GM12878 (cell line): ENCODE measurements at regions not wholly inside any gene's neighbourhood (a gene's known extent, or its start where the extent isn't known, plus 50 kb on each side); places are given as distances from the start of the nearest gene placed in this dataset.

ENCODE experiments used
- ATAC-seq: fragments of 200-7000 bp; cut with Tn5 transposase; 3 replicates; pipeline ENCODE4 v1.9.1; 2020; ENCODE audit warnings: mild to moderate bottlenecking, moderate library complexity
- BruUV-seq: library from RNA; stranded (reverse); fragments of 400-500 nt; replicated peaks from 2 replicates; lab custom pipeline; 2021; lab: Mats Ljungman, UMichigan
- CTCF ChIA-PET: fragments of 300-600 bp; sonication (Branson Sonifier 250); formaldehyde crosslinking; extraction: SDS; loops from one replicate; lab custom pipeline; 2021; ENCODE audit warnings: inconsistent platforms; lab: Yijun Ruan, JAX
- POLR2A ChIA-PET: fragments of 350-600 bp; formaldehyde crosslinking; extraction: SDS; loops from one replicate; lab custom pipeline; 2021; ENCODE audit warnings: inconsistent platforms; lab: Charles Lee
- RAD21 ChIA-PET: fragments of 300-600 bp; sonication (Branson Sonifier 250); formaldehyde crosslinking; loops from one replicate; lab custom pipeline; 2023; ENCODE audit warnings: antibody characterized with exemption; ENCODE audit not compliant: unreplicated experiment; lab: Charles Lee
- SMC1A ChIA-PET: fragments of 300-600 bp; sonication (Branson Sonifier 250); formaldehyde crosslinking; loops from one replicate; lab custom pipeline; 2023; ENCODE audit not compliant: unreplicated experiment, uncharacterized antibody; lab: Charles Lee
- DNase-seq: peaks from one replicate; pipeline ENCODE4 v3.0.0-alpha.2; 2011; ENCODE audit warnings: low read depth, low spot score
- FAIRE-seq: peaks from 3 replicates; lab custom pipeline; 2011; peaks lifted over from hg19 to GRCh38; lab: Jason Lieb, UNC
- H2AFZ ChIP-seq: 2 replicates; pipeline ENCODE4 v1.6.0; 2011; ENCODE audit warnings: low read depth, low read length, control low read depth; ENCODE audit not compliant: control insufficient read depth
- H3K27ac ChIP-seq: 2 replicates; pipeline ENCODE4 v1.5.1; 2011; ENCODE audit warnings: control low read depth; ENCODE audit not compliant: control insufficient read depth, insufficient read depth
- H3K27me3 ChIP-seq, 2 experiments: replicated peaks in 1 of 2; 2 replicates each; pipeline versions ENCODE4 v1.6.0 to v1.6.1; 2011; ENCODE audit warnings: low read length in 1 of 2; ENCODE audit not compliant: control insufficient read depth in 2 of 2, insufficient read depth in 2 of 2
- H3K36me3 ChIP-seq, 2 experiments: 2 replicates each; pipeline ENCODE4 v1.5.1; 2011; ENCODE audit warnings: low read length in 1 of 2; ENCODE audit not compliant: control insufficient read depth in 2 of 2, insufficient read depth in 2 of 2
- H3K4me1 ChIP-seq: 2 replicates; pipeline ENCODE4 v1.6.1; 2011; ENCODE audit warnings: mild to moderate bottlenecking, low read length, moderate library complexity, mixed read lengths; ENCODE audit not compliant: control insufficient read depth, insufficient read depth
- H3K4me2 ChIP-seq: 2 replicates; pipeline ENCODE4 v1.6.0; 2011; ENCODE audit warnings: control low read depth; ENCODE audit not compliant: control insufficient read depth, insufficient read depth
- H3K4me3 ChIP-seq: fragments of 200-600 bp; sonication (generic); 2 replicates; pipeline ENCODE4 v1.5.1; 2016
- H3K79me2 ChIP-seq: 2 replicates; pipeline ENCODE4 v1.6.0; 2011; ENCODE audit warnings: low read length; ENCODE audit not compliant: control insufficient read depth, insufficient read depth
- H3K9ac ChIP-seq: 2 replicates; pipeline ENCODE4 v1.8.0; 2011; ENCODE audit warnings: low read length, control low read depth, mixed read lengths; ENCODE audit not compliant: control insufficient read depth, insufficient read depth
- H3K9me3 ChIP-seq: replicated peaks from 3 replicates; pipeline ENCODE4 v1.5.1; 2011; ENCODE audit warnings: mild to moderate bottlenecking, low read length; ENCODE audit not compliant: control insufficient read depth, insufficient read depth
- H4K20me1 ChIP-seq: 2 replicates; pipeline ENCODE4 v1.6.0; 2011; ENCODE audit not compliant: control insufficient read depth, insufficient read depth
- SMC3 ChIP-seq: IDR thresholded peaks from 2 replicates; pipeline ENCODE4 v1.6.1; 2011; ENCODE audit warnings: low read length, improper control_type of control experiment, borderline replicate concordance
- SREBF2 ChIP-seq: IDR thresholded peaks from 2 replicates; pipeline ENCODE4 v1.6.1; 2012; ENCODE audit warnings: mild to moderate bottlenecking, low read length
- WGBS: methylation state at CpG from one replicate; pipeline ENCODE4 v1.1.6; 2016; ENCODE audit warnings: low lambda C conversion rate; ENCODE audit not compliant: insufficient replicate concordance, insufficient coverage; ENCODE audit errors: missing lambda C conversion rate; 5-methylcytosine and 5-hydroxymethylcytosine counted together
- in situ Hi-C: fragments of 300-500 bp; cut with MboI; formaldehyde crosslinking; loops from 9 replicates; pipeline ENCODE4 v1.14.3; 2018; ENCODE audit warnings: mixed read lengths
- intact Hi-C: fragments of 100-400 bp; cut with micrococcal nuclease; formaldehyde crosslinking; loops from one replicate; pipeline ENCODE4 v1.14.2; 2022; ENCODE audit not compliant: unreplicated experiment
- TF ChIP-seq, protein P1 (sequence below): fragments of 450-650 bp; formaldehyde crosslinking; IDR thresholded peaks from 2 replicates; pipeline ENCODE4 v1.4.0; 2020; ENCODE audit warnings: mild to moderate bottlenecking, moderate library complexity
- TF ChIP-seq, protein P2 (sequence below): fragments of 450-650 bp; IDR thresholded peaks from 2 replicates; pipeline ENCODE4 v1.6.1; 2018; ENCODE audit warnings: mild to moderate bottlenecking, low read depth, moderate library complexity; ENCODE audit not compliant: partially characterized antibody
- TF ChIP-seq, protein P3 (sequence below): IDR thresholded peaks from 2 replicates; pipeline ENCODE4 v1.6.1; 2011; ENCODE audit warnings: low read depth, mild to moderate bottlenecking, low read length, moderate library complexity, borderline replicate concordance; ENCODE audit errors: extremely low read depth

DNA sequence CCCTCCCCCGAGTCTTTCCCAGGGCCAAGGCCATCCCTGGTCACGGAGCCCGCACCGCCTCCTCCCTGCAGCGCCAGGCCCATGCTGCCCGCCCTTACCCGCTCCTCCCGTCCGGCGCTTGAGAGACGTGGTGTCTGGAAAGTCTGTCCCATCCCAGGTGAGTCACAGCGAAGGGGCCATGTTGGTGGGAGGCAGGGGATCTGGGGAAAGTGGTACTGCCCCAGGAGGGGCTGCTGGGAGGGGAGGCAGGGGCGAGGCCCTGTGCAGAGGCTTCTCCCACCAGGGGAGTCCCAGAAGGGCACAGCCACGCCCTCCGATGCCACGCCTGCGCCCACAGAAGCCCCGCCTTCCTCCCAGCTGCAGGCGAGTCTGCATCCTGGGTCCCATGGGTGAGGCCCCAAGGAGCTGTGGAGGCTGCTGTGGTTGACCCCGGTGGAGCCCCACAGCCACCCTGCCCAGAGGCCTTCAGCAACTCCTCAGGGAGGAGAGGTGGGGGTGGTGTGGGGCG lies 107.0 kb upstream of the PPP1R26 start:
- BruUV-seq = no TSS peak
- no peak for ATAC-seq
- Histone ChIP-seq H3K4me1 (no peaks in the 10 kb centered on the region), H3K79me2 (no peaks in the 10 kb centered on the region), H3K27ac (no peak overlapping the region), H3K4me3 (no peak overlapping the region), H4K20me1 (no peaks in the 10 kb centered on the region), H3K36me3 (no peaks in the 10 kb centered on the region), H3K9ac (no peak overlapping the region)
- intact Hi-C loops = no loop called here
- 51% methylated on average over 20 of the region's 21 CpGs for WGBS
- ChIA-PET POLR2A (no interaction called here), CTCF (no interaction called here), RAD21 (no interaction called here)
- no peak for FAIRE-seq
- DNase-seq = no peak
- no peak for TF ChIP-seq SMC3
- TF ChIP-seq, protein P1, sequence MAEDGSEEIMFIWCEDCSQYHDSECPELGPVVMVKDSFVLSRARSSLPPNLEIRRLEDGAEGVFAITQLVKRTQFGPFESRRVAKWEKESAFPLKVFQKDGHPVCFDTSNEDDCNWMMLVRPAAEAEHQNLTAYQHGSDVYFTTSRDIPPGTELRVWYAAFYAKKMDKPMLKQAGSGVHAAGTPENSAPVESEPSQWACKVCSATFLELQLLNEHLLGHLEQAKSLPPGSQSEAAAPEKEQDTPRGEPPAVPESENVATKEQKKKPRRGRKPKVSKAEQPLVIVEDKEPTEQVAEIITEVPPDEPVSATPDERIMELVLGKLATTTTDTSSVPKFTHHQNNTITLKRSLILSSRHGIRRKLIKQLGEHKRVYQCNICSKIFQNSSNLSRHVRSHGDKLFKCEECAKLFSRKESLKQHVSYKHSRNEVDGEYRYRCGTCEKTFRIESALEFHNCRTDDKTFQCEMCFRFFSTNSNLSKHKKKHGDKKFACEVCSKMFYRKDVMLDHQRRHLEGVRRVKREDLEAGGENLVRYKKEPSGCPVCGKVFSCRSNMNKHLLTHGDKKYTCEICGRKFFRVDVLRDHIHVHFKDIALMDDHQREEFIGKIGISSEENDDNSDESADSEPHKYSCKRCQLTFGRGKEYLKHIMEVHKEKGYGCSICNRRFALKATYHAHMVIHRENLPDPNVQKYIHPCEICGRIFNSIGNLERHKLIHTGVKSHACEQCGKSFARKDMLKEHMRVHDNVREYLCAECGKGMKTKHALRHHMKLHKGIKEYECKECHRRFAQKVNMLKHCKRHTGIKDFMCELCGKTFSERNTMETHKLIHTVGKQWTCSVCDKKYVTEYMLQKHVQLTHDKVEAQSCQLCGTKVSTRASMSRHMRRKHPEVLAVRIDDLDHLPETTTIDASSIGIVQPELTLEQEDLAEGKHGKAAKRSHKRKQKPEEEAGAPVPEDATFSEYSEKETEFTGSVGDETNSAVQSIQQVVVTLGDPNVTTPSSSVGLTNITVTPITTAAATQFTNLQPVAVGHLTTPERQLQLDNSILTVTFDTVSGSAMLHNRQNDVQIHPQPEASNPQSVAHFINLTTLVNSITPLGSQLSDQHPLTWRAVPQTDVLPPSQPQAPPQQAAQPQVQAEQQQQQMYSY = no peak
- TF ChIP-seq, all 136 proteins: peak for 0
- Histone ChIP-seq H2AFZ (no peak overlapping the region), H3K27me3 (no peaks in the 10 kb centered on the region), H3K9me3 (no peaks in the 10 kb centered on the region), H3K4me2 (no peak overlapping the region)
- SMC1A ChIA-PET = no interaction called here
- in situ Hi-C loops = no loop called here

DNA sequence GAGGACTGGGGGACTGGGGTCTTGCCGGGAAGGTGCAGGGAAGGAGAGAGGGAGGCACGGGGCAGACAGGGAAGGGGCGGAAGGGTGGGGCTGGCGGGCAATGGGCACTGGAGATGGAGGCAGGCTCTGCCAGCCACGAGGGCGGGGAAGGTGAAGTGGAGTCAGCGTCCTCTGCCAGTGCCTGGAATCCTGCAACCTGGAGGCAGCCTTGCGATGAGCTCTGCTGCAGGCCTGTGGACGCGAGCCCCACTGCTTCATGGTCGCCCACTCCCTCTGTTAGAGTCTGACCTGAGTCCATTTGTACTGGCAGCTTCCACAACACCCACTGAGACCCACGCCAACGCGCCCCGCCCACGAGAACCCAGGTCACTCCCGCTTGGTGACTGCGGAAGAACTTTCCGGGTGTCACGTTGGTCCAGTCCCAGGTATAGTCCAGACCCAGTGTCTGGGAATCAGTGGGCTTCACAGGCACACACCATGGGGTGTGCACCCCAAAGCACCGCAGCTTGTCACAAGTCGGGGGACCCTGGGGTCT lies 106.4 kb upstream of the PPP1R26 start:
- intact Hi-C loops = no loop called here
- in situ Hi-C loops = no loop called here
- no peak for ATAC-seq
- ChIA-PET RAD21 (no interaction called here), SMC1A (no interaction called here), CTCF (no interaction called here), POLR2A (no interaction called here)
- no peak overlapping the region for H3K27ac ChIP-seq
- no peak overlapping the region for H3K4me2 ChIP-seq
- H3K9me3 ChIP-seq = no peaks in the 10 kb centered on the region
- H2AFZ ChIP-seq = no peak overlapping the region
- WGBS = 40% methylated on average over 20 of the region's 22 CpGs
- H4K20me1 ChIP-seq = no peaks in the 10 kb centered on the region
- H3K9ac ChIP-seq = no peak overlapping the region
- no peaks in the 10 kb centered on the region for H3K4me1 ChIP-seq
- no peak for DNase-seq
- FAIRE-seq = no peak
- no peaks in the 10 kb centered on the region for H3K36me3 ChIP-seq
- no peak overlapping the region for H3K4me3 ChIP-seq
- BruUV-seq = no TSS peak
- no peaks in the 10 kb centered on the region for H3K79me2 ChIP-seq
- no peaks in the 10 kb centered on the region for H3K27me3 ChIP-seq
- TF ChIP-seq SREBF2 = no peak
- TF ChIP-seq, protein P2, sequence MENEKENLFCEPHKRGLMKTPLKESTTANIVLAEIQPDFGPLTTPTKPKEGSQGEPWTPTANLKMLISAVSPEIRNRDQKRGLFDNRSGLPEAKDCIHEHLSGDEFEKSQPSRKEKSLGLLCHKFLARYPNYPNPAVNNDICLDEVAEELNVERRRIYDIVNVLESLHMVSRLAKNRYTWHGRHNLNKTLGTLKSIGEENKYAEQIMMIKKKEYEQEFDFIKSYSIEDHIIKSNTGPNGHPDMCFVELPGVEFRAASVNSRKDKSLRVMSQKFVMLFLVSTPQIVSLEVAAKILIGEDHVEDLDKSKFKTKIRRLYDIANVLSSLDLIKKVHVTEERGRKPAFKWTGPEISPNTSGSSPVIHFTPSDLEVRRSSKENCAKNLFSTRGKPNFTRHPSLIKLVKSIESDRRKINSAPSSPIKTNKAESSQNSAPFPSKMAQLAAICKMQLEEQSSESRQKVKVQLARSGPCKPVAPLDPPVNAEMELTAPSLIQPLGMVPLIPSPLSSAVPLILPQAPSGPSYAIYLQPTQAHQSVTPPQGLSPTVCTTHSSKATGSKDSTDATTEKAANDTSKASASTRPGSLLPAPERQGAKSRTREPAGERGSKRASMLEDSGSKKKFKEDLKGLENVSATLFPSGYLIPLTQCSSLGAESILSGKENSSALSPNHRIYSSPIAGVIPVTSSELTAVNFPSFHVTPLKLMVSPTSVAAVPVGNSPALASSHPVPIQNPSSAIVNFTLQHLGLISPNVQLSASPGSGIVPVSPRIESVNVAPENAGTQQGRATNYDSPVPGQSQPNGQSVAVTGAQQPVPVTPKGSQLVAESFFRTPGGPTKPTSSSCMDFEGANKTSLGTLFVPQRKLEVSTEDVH = no peak
- TF ChIP-seq, protein P3, sequence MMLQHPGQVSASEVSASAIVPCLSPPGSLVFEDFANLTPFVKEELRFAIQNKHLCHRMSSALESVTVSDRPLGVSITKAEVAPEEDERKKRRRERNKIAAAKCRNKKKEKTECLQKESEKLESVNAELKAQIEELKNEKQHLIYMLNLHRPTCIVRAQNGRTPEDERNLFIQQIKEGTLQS = no peak
